H9 (cell line): ENCODE measurements at regions not wholly inside any gene's neighbourhood (a gene's known extent, or its start where the extent isn't known, plus 50 kb on each side); places are given as distances from the start of the nearest gene placed in this dataset.

Experiments used
- DNase-seq: peaks from one replicate; pipeline ENCODE4 v3.0.0-alpha.2; 2017
- H2AFZ ChIP-seq: one replicate; pipeline ENCODE4 v1.6.1; 2013; ENCODE audit warnings: mild to moderate bottlenecking, low read length, control low read depth, moderate library complexity
- H2AK5ac ChIP-seq: 2 replicates; pipeline ENCODE4 v1.6.1; 2013; ENCODE audit warnings: low read length, control low read depth, mixed read lengths; ENCODE audit not compliant: insufficient read length
- H2BK120ac ChIP-seq: one replicate; pipeline ENCODE4 v1.6.1; 2013; ENCODE audit warnings: low read depth, mild to moderate bottlenecking, low read length, control low read depth, inconsistent platforms; ENCODE audit not compliant: poor library complexity, severe bottlenecking
- H2BK12ac ChIP-seq: 2 replicates; pipeline ENCODE4 v1.6.1; 2013; ENCODE audit warnings: low read length, control low read depth, mixed read lengths, low read depth; ENCODE audit not compliant: insufficient read length
- H2BK15ac ChIP-seq: 2 replicates; pipeline ENCODE4 v1.6.1; 2013; ENCODE audit warnings: low read depth, low read length, control low read depth
- H2BK20ac ChIP-seq: one replicate; pipeline ENCODE4 v1.6.1; 2013; ENCODE audit warnings: low read depth, mild to moderate bottlenecking, low read length, control low read depth, inconsistent platforms; ENCODE audit not compliant: poor library complexity, severe bottlenecking
- H2BK5ac ChIP-seq: 2 replicates; pipeline ENCODE4 v1.6.1; 2013; ENCODE audit warnings: low read length, control low read depth, mixed read lengths; ENCODE audit not compliant: insufficient read length
- H3K14ac ChIP-seq: 2 replicates; pipeline ENCODE4 v1.6.1; 2013; ENCODE audit warnings: low read length, control low read depth; ENCODE audit not compliant: insufficient read depth
- H3K18ac ChIP-seq: 2 replicates; pipeline ENCODE4 v1.6.1; 2013; ENCODE audit warnings: low read depth, mild to moderate bottlenecking, mixed read lengths, low read length, control low read depth; ENCODE audit not compliant: insufficient read length
- H3K23ac ChIP-seq: 2 replicates; pipeline ENCODE4 v1.6.1; 2013; ENCODE audit warnings: low read length, control low read depth, mixed read lengths, low read depth; ENCODE audit not compliant: insufficient read length
- H3K23me2 ChIP-seq: 2 replicates; pipeline ENCODE4 v1.6.1; 2013; ENCODE audit warnings: low read depth, mild to moderate bottlenecking, mixed read lengths, low read length, control low read depth; ENCODE audit not compliant: insufficient read length, poor library complexity, severe bottlenecking
- H3K27ac ChIP-seq: 2 replicates; pipeline ENCODE4 v1.5.1; 2013; ENCODE audit warnings: low read length, control low read depth, mixed read lengths, low read depth; ENCODE audit not compliant: insufficient read length
- H3K27me3 ChIP-seq: 2 replicates; pipeline ENCODE4 v1.6.1; 2013; ENCODE audit warnings: low read length, control low read depth, inconsistent platforms; ENCODE audit not compliant: insufficient read depth
- H3K4ac ChIP-seq: 2 replicates; pipeline ENCODE4 v1.6.1; 2013; ENCODE audit warnings: low read depth, mild to moderate bottlenecking, control low read depth, inconsistent platforms, low read length, moderate library complexity
- H3K4me1 ChIP-seq: 2 replicates; pipeline ENCODE4 v1.6.1; 2013; ENCODE audit warnings: low read length, control low read depth, inconsistent platforms; ENCODE audit not compliant: insufficient read depth
- H3K4me2 ChIP-seq: 2 replicates; pipeline ENCODE4 v1.6.1; 2013; ENCODE audit warnings: low read length, control low read depth, mixed read lengths; ENCODE audit not compliant: insufficient read length, insufficient read depth
- H3K56ac ChIP-seq: 2 replicates; pipeline ENCODE4 v1.6.1; 2013; ENCODE audit warnings: low read depth, mild to moderate bottlenecking, mixed read lengths, low read length, control low read depth; ENCODE audit not compliant: insufficient read length
- H3K79me1 ChIP-seq: 2 replicates; pipeline ENCODE4 v1.6.1; 2013; ENCODE audit warnings: low read depth, mild to moderate bottlenecking, moderate library complexity, low read length, control low read depth, inconsistent platforms; ENCODE audit not compliant: insufficient read depth, poor library complexity, severe bottlenecking
- H3K79me2 ChIP-seq: 2 replicates; pipeline ENCODE4 v1.6.1; 2013; ENCODE audit warnings: low read length, control low read depth, inconsistent platforms; ENCODE audit not compliant: insufficient read depth
- H3K9ac ChIP-seq: 2 replicates; pipeline ENCODE4 v1.6.1; 2013; ENCODE audit warnings: low read length, control low read depth, mixed read lengths; ENCODE audit not compliant: insufficient read length; ENCODE audit errors: extremely low read depth
- H3K9me3 ChIP-seq: one replicate; pipeline ENCODE4 v1.6.1; 2013; ENCODE audit warnings: low read depth, low read length, inconsistent platforms; ENCODE audit not compliant: control insufficient read depth
- H3T11ph ChIP-seq: one replicate; pipeline ENCODE4 v1.6.1; 2013; ENCODE audit warnings: mild to moderate bottlenecking, low read length, control low read depth, inconsistent platforms
- H4K20me1 ChIP-seq: one replicate; pipeline ENCODE4 v1.6.1; 2013; ENCODE audit not compliant: control insufficient read depth, insufficient read length, insufficient read depth
- H4K5ac ChIP-seq: 2 replicates; pipeline ENCODE4 v1.6.1; 2013; ENCODE audit warnings: low read depth, mild to moderate bottlenecking, mixed read lengths, low read length, control low read depth; ENCODE audit not compliant: insufficient read length
- H4K8ac ChIP-seq: replicated peaks from 2 replicates; pipeline ENCODE4 v1.6.1; 2013; ENCODE audit warnings: low read length, control low read depth, mixed read lengths, low read depth; ENCODE audit not compliant: insufficient read length
- H4K91ac ChIP-seq: 2 replicates; pipeline ENCODE4 v1.6.1; 2013; ENCODE audit warnings: low read depth, mild to moderate bottlenecking, moderate library complexity, mixed read lengths, low read length, control low read depth; ENCODE audit not compliant: insufficient read length
- H3K27ac Mint-ChIP-seq, 3 experiments: 2 replicates in 2 of 3; 3 replicates in 1 of 3; pipeline ENCODE4 v1.8.0; 2020 to 2021; ENCODE audit warnings: mixed read lengths in 3 of 3, mild to moderate bottlenecking in 1 of 3, moderate library complexity in 1 of 3
- H3K27me3 Mint-ChIP-seq: 2 replicates; pipeline ENCODE4 v1.8.0; 2021; ENCODE audit warnings: low read depth, mild to moderate bottlenecking, moderate library complexity, mixed read lengths
- H3K36me3 Mint-ChIP-seq, 3 experiments: 2 replicates in 2 of 3; 3 replicates in 1 of 3; pipeline ENCODE4 v1.8.0; 2020 to 2021; ENCODE audit warnings: low read depth in 3 of 3, mixed read lengths in 3 of 3; ENCODE audit not compliant: insufficient read depth in 1 of 3
- H3K4me1 Mint-ChIP-seq, 2 experiments: 2 replicates each; pipeline ENCODE4 v1.8.0; 2020; ENCODE audit warnings: mixed read lengths in 2 of 2
- H3K4me3 Mint-ChIP-seq, 2 experiments: 2 replicates in 1 of 2; 3 replicates in 1 of 2; pipeline ENCODE4 v1.8.0; 2020 to 2021; ENCODE audit warnings: mild to moderate bottlenecking in 2 of 2, mixed read lengths in 2 of 2, moderate library complexity in 1 of 2
- H3K9me3 Mint-ChIP-seq, 2 experiments: 2 replicates in 1 of 2; 3 replicates in 1 of 2; pipeline ENCODE4 v1.8.0; 2020; ENCODE audit warnings: mild to moderate bottlenecking in 2 of 2, mixed read lengths in 2 of 2, moderate library complexity in 1 of 2
- WGBS: extraction: QIAGEN DNeasy Blood & Tissue Kit; methylation state at CpG from one replicate; pipeline ENCODE4 v1.1.7; 2013; ENCODE audit warnings: missing lambda C conversion rate, low lambda C conversion rate, mixed read lengths; ENCODE audit not compliant: insufficient read length; ENCODE audit errors: extremely low coverage; 5-methylcytosine and 5-hydroxymethylcytosine counted together
- TF ChIP-seq, protein P1 (sequence below): fragments of 200-600 bp; sonication (generic); conservative IDR thresholded peaks from 3 replicates; pipeline ENCODE4 v1.8.0; 2021; ENCODE audit warnings: antibody characterized with exemption, mild to moderate bottlenecking

DNA sequence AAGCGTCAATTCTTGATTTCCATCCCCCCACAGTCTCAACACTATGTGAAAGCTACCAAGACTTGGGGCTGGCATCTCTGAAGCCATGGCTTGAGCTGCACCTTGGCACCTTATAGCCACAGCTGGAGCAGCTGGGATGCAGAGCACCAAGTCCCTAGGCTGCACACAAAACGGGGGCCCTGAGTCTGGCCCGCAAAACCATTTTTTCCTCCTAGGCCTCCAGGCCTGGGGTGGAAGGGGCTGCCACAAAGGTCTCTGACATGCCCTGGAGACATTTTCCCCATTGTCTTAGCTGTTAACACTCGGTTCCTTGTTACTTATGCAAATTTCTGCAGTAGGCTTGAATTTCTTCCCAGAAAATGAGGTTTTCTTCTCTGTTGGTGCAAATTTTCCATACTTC is 89.8 kb upstream of the GNAI1 start:
- Histone ChIP-seq H3K4me1 (no peaks in the 10 kb centered on the region), H2AFZ (no peak overlapping the region), H3K18ac (no peak overlapping the region), H3K23me2 (no peaks in the 10 kb centered on the region), H3K9me3 (peaks cover 9% of the 10 kb centered on the region), H3K27ac (no peak overlapping the region), H3K79me1 (no peaks in the 10 kb centered on the region), H3K14ac (no peak overlapping the region), H3T11ph (no peak overlapping the region), H2AK5ac (no peak overlapping the region), H3K23ac (no peak overlapping the region), H2BK15ac (no peak overlapping the region), H2BK120ac (no peak overlapping the region), H3K4ac (no peak overlapping the region), H3K56ac (no peak overlapping the region), H4K8ac (no peak overlapping the region), H3K27me3 (no peaks in the 10 kb centered on the region), H2BK20ac (no peak overlapping the region), H4K5ac (no peak overlapping the region), H4K20me1 (no peaks in the 10 kb centered on the region), H2BK12ac (no peak overlapping the region), H3K4me2 (no peak overlapping the region), H3K79me2 (no peaks in the 10 kb centered on the region), H3K9ac (no peak overlapping the region), H2BK5ac (no peak overlapping the region), H4K91ac (no peak overlapping the region)
- Mint-ChIP-seq H3K27me3 (no peaks in the 10 kb centered on the region; the same call in 1 of the 2 replicates), H3K4me1 (no peaks in the 10 kb centered on the region), H3K9me3 (peaks cover 13 to 18% of the 10 kb centered on the region in 2 experiments), H3K4me3 (no peak overlapping the region), H3K27ac (no peak overlapping the region), H3K36me3 (peaks cover 0 to 13% (median 8%) of the 10 kb centered on the region in 3 experiments; a peak in 5 of 7 replicates)
- TF ChIP-seq, protein P1, sequence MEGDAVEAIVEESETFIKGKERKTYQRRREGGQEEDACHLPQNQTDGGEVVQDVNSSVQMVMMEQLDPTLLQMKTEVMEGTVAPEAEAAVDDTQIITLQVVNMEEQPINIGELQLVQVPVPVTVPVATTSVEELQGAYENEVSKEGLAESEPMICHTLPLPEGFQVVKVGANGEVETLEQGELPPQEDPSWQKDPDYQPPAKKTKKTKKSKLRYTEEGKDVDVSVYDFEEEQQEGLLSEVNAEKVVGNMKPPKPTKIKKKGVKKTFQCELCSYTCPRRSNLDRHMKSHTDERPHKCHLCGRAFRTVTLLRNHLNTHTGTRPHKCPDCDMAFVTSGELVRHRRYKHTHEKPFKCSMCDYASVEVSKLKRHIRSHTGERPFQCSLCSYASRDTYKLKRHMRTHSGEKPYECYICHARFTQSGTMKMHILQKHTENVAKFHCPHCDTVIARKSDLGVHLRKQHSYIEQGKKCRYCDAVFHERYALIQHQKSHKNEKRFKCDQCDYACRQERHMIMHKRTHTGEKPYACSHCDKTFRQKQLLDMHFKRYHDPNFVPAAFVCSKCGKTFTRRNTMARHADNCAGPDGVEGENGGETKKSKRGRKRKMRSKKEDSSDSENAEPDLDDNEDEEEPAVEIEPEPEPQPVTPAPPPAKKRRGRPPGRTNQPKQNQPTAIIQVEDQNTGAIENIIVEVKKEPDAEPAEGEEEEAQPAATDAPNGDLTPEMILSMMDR, result no peak
- DNase-seq, result no peak
- no CpG with 5 or more reads among the region's 4 CpGs for WGBS
